NCI-H1092 (cell line): ENCODE measurements at regions not wholly inside any gene's neighbourhood (a gene's known extent, or its start where the extent isn't known, plus 50 kb on each side); places are given as distances from the start of the nearest gene placed in this dataset.
"Not testable (repeated sequence)": the region's sequence is repeated elsewhere in the genome, so short reads cannot be mapped to it uniquely, and the experiment has no call there.

Experiments
- DNase-seq: peaks from one replicate; lab custom pipeline; 2025; lab: John Stamatoyannopoulos, UW

GRCh38 chr3:87101861-87102625 is 111.1 kb upstream of the VGLL3 start:
- no peak for DNase-seq

GRCh38 chr3:87097733-87098132 is 106.8 kb upstream of the VGLL3 start:
- not testable (repeated sequence) for DNase-seq

GRCh38 chr3:87090631-87091030 is 99.7 kb upstream of the VGLL3 start:
- no peak for DNase-seq

GRCh38 chr3:87088993-87089841 is 98.3 kb upstream of the VGLL3 start:
- DNase-seq, result no peak

- no peak for DNase-seq
Measured at GRCh38 chr3:87088430-87088992, 97.6 kb upstream of the VGLL3 start.

GRCh38 chr3:87084868-87085267 is 93.9 kb upstream of the VGLL3 start:
- no peak for DNase-seq

- DNase-seq, result peak; percentile 17
Measured at GRCh38 chr3:87082796-87083440, 92.0 kb upstream of the VGLL3 start.

GRCh38 chr3:87077355-87077754 is 86.4 kb upstream of the VGLL3 start:
- DNase-seq, result no peak

GRCh38 chr3:87076946-87077345 is 86.0 kb upstream of the VGLL3 start:
- DNase-seq, result no peak

GRCh38 chr3:87073496-87074145 is 82.7 kb upstream of the VGLL3 start:
- DNase-seq, result no peak

- no peak for DNase-seq
Measured at GRCh38 chr3:87072446-87072845, 81.5 kb upstream of the VGLL3 start.

- DNase-seq, result no peak
Measured at GRCh38 chr3:87069971-87070370, 79.0 kb upstream of the VGLL3 start.

GRCh38 chr3:87069021-87069420 is 78.1 kb upstream of the VGLL3 start:
- DNase-seq, result no peak

- DNase-seq, result no peak
Measured at GRCh38 chr3:87062685-87063084, 71.7 kb upstream of the VGLL3 start.

GRCh38 chr3:87057474-87057873 is 66.5 kb upstream of the VGLL3 start:
- no peak for DNase-seq

- no peak for DNase-seq
Measured at GRCh38 chr3:87053553-87053952, 62.6 kb upstream of the VGLL3 start.

GRCh38 chr3:87052499-87053260 is 61.7 kb upstream of the VGLL3 start:
- no peak for DNase-seq

GRCh38 chr3:87047852-87048251 is 56.9 kb upstream of the VGLL3 start:
- no peak for DNase-seq

- no peak for DNase-seq
Measured at GRCh38 chr3:87046241-87046640, 55.3 kb upstream of the VGLL3 start.

GRCh38 chr3:87045473-87045872 is 54.5 kb upstream of the VGLL3 start:
- no peak for DNase-seq

GRCh38 chr3:87044846-87045245 is 53.9 kb upstream of the VGLL3 start:
- DNase-seq, result no peak
